Endothelial cell of umbilical vein (primary cell): ENCODE measurements at regions not wholly inside any gene's neighbourhood (a gene's known extent, or its start where the extent isn't known, plus 50 kb on each side); places are given as distances from the start of the nearest gene placed in this dataset.

Experiments used
- BruUV-seq: library from RNA; stranded (reverse); fragments of 400-500 nt; replicated peaks from 2 replicates; lab custom pipeline; 2021; lab: Mats Ljungman, UMichigan
- CTCF ChIA-PET: fragments of 300-600, 350-600 bp; sonication (Branson Sonifier 250); formaldehyde crosslinking; loops from one replicate; lab custom pipeline; 2021; ENCODE audit warnings: antibody characterized with exemption, inconsistent platforms; lab: Charles Lee
- POLR2A ChIA-PET: fragments of 300-600, 350-600 bp; sonication (Branson Sonifier 250); formaldehyde crosslinking; loops from one replicate; lab custom pipeline; 2021; ENCODE audit warnings: antibody characterized with exemption, inconsistent platforms; lab: Charles Lee
- DNase-seq: peaks from one replicate; pipeline ENCODE4 v3.0.0-alpha.2; 2011; ENCODE audit warnings: low read depth, low spot score
- FAIRE-seq: peaks from 2 replicates; lab custom pipeline; 2011; peaks lifted over from hg19 to GRCh38; lab: Jason Lieb, UNC
- H2AFZ ChIP-seq: 2 replicates; pipeline ENCODE4 v1.6.0; 2012; ENCODE audit warnings: low read depth, low read length, control low read depth, inconsistent platforms
- H3K27ac ChIP-seq: 2 replicates; pipeline ENCODE4 v1.5.1; 2011; ENCODE audit warnings: low read depth, mild to moderate bottlenecking, control low read depth, low read length, moderate library complexity; ENCODE audit not compliant: insufficient read depth
- H3K27me3 ChIP-seq, 2 experiments: 2 replicates each; pipeline versions ENCODE4 v1.6.0 to v1.6.1; 2011; ENCODE audit warnings: low read length in 2 of 2, mixed read lengths in 1 of 2; ENCODE audit not compliant: control insufficient read depth in 2 of 2, insufficient read depth in 2 of 2
- H3K36me3 ChIP-seq, 2 experiments: 2 replicates in 1 of 2; 3 replicates in 1 of 2; pipeline ENCODE4 v1.5.1; 2011; ENCODE audit warnings: low read length in 2 of 2, mild to moderate bottlenecking in 1 of 2, moderate library complexity in 1 of 2; ENCODE audit not compliant: control insufficient read depth in 2 of 2, insufficient read depth in 2 of 2; ENCODE audit errors: extremely low read depth in 1 of 2
- H3K4me1 ChIP-seq: 3 replicates; pipeline ENCODE4 v1.5.1; 2011; ENCODE audit warnings: mild to moderate bottlenecking, low read length; ENCODE audit not compliant: control insufficient read depth, insufficient read depth; ENCODE audit errors: extremely low read depth
- H3K4me2 ChIP-seq: 2 replicates; pipeline ENCODE4 v1.6.1; 2011; ENCODE audit warnings: low read length, control low read depth, mixed read lengths; ENCODE audit not compliant: insufficient read depth
- H3K4me3 ChIP-seq, 3 experiments: fragments of 200-600 bp in 1 of 3; sonication (generic), shearing (Covaris generic) in 1 of 3; replicated peaks in 1 of 3; 2 replicates each; pipeline ENCODE4 v1.5.1; 2011 to 2016; ENCODE audit warnings: control low read depth in 3 of 3, low read length in 3 of 3, mild to moderate bottlenecking in 2 of 3, inconsistent platforms in 1 of 3, low read depth in 1 of 3, moderate library complexity in 1 of 3; ENCODE audit not compliant: insufficient read depth in 1 of 3
- H3K79me2 ChIP-seq: 2 replicates; pipeline ENCODE4 v1.6.0; 2012; ENCODE audit warnings: low read length, inconsistent platforms; ENCODE audit not compliant: control insufficient read depth, insufficient read depth
- H3K9ac ChIP-seq: replicated peaks from 2 replicates; pipeline ENCODE3; 2011; ENCODE audit warnings: low read length, control low read depth; ENCODE audit not compliant: insufficient read depth; ENCODE audit errors: extremely low read depth
- H3K9me1 ChIP-seq: replicated peaks from 3 replicates; pipeline ENCODE4 v1.6.0; 2011; ENCODE audit warnings: mild to moderate bottlenecking, low read length; ENCODE audit not compliant: control insufficient read depth, insufficient read depth; ENCODE audit errors: extremely low read depth
- H3K9me3 ChIP-seq: replicated peaks from 2 replicates; pipeline ENCODE4 v1.5.1; 2012; ENCODE audit warnings: low read length, inconsistent platforms; ENCODE audit not compliant: control insufficient read depth, insufficient read depth
- H4K20me1 ChIP-seq: replicated peaks from 2 replicates; pipeline ENCODE3; 2011; ENCODE audit warnings: mild to moderate bottlenecking, low read length; ENCODE audit not compliant: control insufficient read depth, insufficient read depth; ENCODE audit errors: extremely low read depth
- CTCF ChIP-seq, 2 donors: IDR thresholded peaks; 1 replicate in 1 of 2; 2 replicates in 1 of 2; pipeline ENCODE4 v1.5.1; 2011; ENCODE audit warnings: low read length in 2 of 2, mild to moderate bottlenecking in 2 of 2, moderate library complexity in 2 of 2, control low read depth in 1 of 2, inconsistent platforms in 1 of 2, low read depth in 1 of 2; ENCODE audit not compliant: insufficient read depth in 1 of 2; ENCODE audit errors: extremely low read depth in 1 of 2
- EZH2 ChIP-seq: IDR thresholded peaks from 2 replicates; pipeline ENCODE4 v1.6.1; 2012; ENCODE audit warnings: borderline replicate concordance, low read depth, mild to moderate bottlenecking, moderate library complexity, low read length, inconsistent platforms; ENCODE audit not compliant: severe bottlenecking
- FOS ChIP-seq: IDR thresholded peaks from 2 replicates; pipeline ENCODE4 v1.6.1; 2011; ENCODE audit warnings: mild to moderate bottlenecking, low read length, moderate library complexity, borderline replicate concordance; ENCODE audit not compliant: insufficient read depth
- GATA2 ChIP-seq: IDR thresholded peaks from 2 replicates; pipeline ENCODE4 v1.7.0; 2011; ENCODE audit warnings: low read depth, mild to moderate bottlenecking, moderate library complexity, mixed read lengths, low read length; ENCODE audit not compliant: insufficient read length, insufficient read depth
- JUN ChIP-seq: IDR thresholded peaks from 2 replicates; pipeline ENCODE4 v1.6.1; 2011; ENCODE audit warnings: borderline replicate concordance, low read depth; ENCODE audit not compliant: insufficient read length, insufficient read depth
- MAX ChIP-seq: IDR thresholded peaks from 2 replicates; pipeline ENCODE4 v1.6.1; 2011; ENCODE audit not compliant: insufficient read depth, insufficient read length
- MYC ChIP-seq: IDR thresholded peaks from one replicate; pipeline ENCODE4 v1.6.1; 2011; ENCODE audit warnings: mild to moderate bottlenecking, low read depth, low read length
- POLR2A ChIP-seq: IDR thresholded peaks from 2 replicates; pipeline ENCODE4 v1.6.1; 2012; ENCODE audit warnings: low read depth, mild to moderate bottlenecking, control low read depth, low read length
- POLR2AphosphoS5 ChIP-seq: IDR thresholded peaks from 2 replicates; pipeline ENCODE4 v1.6.1; 2012; ENCODE audit warnings: low read depth, mild to moderate bottlenecking, control low read depth, low read length, moderate library complexity; ENCODE audit not compliant: insufficient read depth
- dilution Hi-C: fragments of 300-500 bp; cut with MboI; formaldehyde crosslinking; loops from one replicate; pipeline ENCODE4 v1.15.0; 2019; ENCODE audit warnings: low sequenced_read_pairs; ENCODE audit not compliant: extremely low pct_ligation_motif_present
- intact Hi-C: fragments of 100-400 bp; cut with micrococcal nuclease; formaldehyde crosslinking; loops from one replicate; pipeline ENCODE4 v1.10.0; 2022

- Histone ChIP-seq H3K79me2 (no peaks in the 10 kb centered on the region), H3K9ac (no peak overlapping the region), H3K4me2 (no peak overlapping the region), H3K9me1 (no peaks in the 10 kb centered on the region), H3K36me3 (no peaks in the 10 kb centered on the region), H3K4me3 (no peak overlapping the region), H3K4me1 (no peaks in the 10 kb centered on the region), H3K27ac (no peak overlapping the region), H4K20me1 (no peaks in the 10 kb centered on the region), H3K27me3 (no peaks in the 10 kb centered on the region), H3K9me3 (no peaks in the 10 kb centered on the region), H2AFZ (no peak overlapping the region)
- CTCF ChIA-PET = no interaction called here
- FAIRE-seq = no peak
- intact Hi-C loops (no loop called here), dilution Hi-C loops (no loop called here)
- no TSS peak for BruUV-seq
- TF ChIP-seq FOS (no peak), CTCF (IDR thresholded peaks at IDR 0.05; ENCODE audit: extremely low read depth in 1 of 2, insufficient read depth in 1 of 2, low read depth in 1 of 2, low read length in 2 of 2) (no peak), GATA2 (no peak), MAX (no peak), MYC (no peak), JUN (no peak), POLR2AphosphoS5 (no peak), EZH2 (no peak), POLR2A (no peak)
- POLR2A ChIA-PET = no interaction called here
- DNase-seq = no peak
These were observed 121.7 kb downstream of the SLITRK5 start for GRCh38 chr13:87792878-87793277.
